Iris pigment epithelial cell (primary cell): ENCODE measurements at regions not wholly inside any gene's neighbourhood (a gene's known extent, or its start where the extent isn't known, plus 50 kb on each side); places are given as distances from the start of the nearest gene placed in this dataset.

Experiments
- DNase-seq: peaks from one replicate; pipeline ENCODE4 v3.0.0-alpha.2; 2011; ENCODE audit warnings: low read depth

DNA sequence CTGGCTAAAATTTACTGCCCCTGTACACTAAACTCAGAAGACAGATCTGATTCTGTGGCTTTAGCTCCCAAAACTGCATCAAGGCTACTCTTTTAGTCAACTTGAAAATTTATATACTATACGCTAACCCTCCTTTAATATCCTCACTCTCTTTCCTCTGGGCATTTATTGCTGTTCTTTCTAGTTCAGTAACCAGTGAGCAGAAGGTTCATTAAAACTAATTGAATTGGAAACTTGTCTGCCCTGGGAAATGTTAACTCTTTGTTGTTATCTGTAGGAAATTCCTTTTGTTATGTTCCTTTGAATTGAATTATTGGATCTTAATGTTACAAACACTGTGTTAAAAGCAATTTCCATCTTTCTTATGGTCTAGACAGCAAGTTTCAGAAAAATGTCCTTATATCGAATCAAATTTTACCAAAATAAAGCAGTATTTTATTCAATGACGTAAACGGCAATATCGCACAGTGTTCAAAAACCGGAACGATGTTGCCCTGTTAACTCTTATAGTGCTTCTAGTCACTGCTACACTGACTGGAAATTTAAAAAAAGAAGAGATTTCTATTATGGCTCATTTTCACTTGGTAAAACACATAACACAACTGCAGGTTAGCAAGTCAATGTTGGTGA lies 168.3 kb downstream of the NR4A2 start:
- DNase-seq: no peak

DNA sequence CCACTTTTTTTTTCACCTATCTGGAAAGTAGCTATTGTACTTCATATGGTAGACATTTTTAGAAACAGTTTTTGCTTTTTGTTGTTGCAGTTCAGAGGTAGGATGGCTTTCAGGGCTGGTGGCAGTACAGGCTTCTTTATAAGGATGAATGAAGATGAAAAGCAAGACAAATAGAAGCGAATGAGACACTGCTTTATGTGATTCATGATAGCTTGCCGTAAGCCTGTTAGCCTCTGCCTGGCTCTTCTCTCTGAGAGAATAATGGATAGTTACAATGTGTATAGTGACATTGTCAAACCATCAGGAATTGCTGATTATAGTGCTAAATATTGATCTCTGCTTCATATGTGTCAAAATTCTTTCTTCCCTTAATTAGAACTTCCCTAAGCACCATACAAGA lies 173.7 kb downstream of the NR4A2 start:
- DNase-seq: no peak

DNA sequence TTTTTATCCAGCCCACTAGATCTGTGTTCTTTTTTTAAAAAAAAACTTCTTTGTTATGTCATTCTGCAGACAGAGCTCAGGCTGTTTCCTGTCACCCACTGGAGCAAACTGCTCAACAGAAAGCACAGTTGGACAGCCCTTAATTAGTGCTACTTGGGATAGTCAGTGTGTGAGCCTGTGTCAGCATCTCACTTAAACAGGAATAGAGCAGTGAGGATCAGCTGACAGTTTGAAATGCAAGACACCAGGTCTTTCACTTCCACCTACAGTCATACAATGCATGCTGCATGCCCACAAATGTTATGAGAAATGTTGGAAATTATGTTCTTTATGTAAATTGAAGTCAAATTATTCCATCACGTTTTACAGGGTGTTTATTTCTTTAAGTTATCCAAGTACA lies 174.9 kb downstream of the NR4A2 start:
- DNase-seq: no peak

DNA sequence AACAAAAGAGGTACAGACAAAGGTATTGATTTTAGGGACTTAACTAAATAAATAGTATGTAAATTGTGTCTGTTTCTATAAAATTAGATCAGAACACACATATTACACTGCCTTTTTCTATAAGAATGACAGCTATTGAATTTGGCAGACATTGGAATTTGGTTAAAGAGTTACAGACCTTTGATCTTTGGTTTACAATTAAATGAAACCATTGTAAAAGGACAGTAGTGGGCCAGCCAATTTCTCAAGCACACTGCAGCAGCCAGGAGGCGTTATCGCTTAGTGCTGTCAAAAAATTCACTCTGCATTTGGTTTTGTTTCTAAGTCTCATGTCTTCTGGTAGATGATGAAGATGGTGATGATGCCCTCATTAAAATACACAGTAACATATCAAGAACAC lies 175.9 kb downstream of the NR4A2 start:
- DNase-seq: no peak

DNA sequence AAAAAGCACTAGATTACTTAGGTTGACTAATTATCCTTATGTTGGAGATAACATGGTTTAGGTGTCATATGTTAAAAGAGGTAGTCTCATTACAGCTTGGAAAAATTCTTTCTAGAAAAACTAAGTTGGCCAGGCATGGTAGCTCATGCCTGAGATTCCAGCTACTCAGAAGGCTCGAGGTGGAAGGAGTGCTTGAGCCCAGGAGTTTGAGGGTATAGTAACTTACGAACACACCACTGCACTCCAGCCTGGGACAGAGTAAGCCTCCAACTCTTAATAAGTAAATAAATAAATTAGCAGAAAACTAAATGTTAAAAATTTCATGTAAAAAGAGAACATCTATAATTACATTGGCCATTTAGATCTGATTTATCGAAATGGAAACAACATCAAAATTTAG lies 177.2 kb downstream of the NR4A2 start:
- no peak for DNase-seq

DNA sequence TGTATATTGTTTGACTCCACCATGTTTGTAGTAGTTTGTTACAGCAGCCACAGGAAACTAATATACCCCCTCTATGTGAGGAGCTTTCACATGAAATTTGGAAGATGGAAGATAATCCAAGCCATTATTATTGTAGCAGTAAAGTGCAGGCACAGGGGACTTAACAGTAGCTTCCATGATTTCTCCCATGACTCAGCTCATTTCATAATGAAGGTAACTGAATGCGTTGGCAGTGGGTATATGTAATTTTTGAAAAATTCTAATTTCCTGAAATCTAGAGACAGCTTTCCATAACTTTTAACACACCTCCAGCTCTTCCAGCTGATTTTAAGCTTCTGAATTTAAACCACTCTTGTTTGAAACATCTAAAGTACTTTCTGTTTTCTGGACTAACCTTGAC lies 181.2 kb downstream of the NR4A2 start:
- no peak for DNase-seq

DNA sequence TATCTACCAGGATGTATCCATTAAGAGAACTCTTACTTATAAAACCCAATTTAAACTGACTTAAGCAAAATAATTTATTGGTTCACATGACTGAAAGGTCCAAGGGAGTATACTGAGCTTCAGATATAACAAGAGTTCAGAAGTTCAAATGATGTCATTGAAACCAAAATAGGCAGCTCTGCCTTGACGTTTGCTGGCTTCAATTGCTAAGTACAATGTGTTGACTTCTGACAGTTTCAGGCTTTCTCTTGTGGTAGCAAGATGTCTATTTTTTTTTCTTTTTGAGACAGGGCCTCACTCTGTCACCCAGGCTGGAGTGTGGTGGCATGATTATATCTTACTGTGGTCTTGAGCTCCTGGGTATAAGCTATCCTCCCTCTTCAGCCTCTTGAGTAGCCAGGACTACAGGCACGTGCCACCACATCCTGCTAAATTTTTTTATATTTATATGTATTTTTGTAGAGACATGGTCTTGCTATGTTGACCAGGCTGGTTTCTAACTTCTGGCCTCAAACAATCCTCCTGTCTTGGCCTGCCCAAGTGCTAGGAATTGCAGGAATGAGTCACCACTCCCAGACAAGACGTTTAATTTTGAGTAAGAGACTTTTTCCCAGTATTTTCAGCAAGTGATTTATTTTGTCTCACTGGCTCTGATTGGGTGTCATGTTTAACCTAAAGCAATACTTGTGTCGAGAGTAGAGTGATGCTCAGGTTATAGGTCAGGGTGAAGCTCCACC lies 184.8 kb downstream of the NR4A2 start:
- DNase-seq: peak; percentile 7

DNA sequence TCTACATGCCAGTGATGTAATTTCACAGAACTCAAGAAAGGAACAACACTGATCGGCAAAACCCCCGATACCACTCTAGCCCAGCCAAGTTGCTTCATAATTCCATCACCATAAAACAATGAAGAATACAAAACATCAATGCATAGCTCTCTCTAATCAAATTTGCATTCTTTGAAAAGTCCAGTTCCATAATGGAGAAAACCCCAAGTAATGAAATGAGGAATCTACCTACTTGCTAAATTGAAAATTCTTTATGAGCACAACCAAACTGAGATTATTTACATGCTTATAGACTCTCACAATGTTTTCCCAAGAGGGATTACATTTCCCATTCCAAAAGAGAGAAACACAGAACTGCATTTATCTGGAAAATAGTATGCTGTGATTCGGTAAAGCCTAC lies 186.5 kb downstream of the NR4A2 start:
- no peak for DNase-seq

DNA sequence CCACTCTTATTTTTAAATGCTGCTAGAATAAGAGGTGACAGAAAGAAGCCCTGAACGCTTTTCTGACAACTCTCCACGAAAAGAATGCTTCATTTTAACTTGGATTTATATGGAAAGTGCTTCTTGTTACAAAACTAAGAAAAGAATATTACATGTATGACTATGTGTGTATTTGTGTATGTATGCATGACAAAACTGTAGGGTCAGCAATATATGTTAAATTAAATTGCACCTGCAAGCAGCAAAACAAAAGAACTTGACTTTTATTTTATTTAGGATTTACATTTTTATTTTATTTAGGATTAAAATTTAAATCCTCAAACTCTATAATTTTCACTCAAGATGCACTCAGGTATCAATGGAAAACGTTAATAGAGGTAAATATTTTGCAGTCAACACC lies 187.1 kb downstream of the NR4A2 start:
- no peak for DNase-seq

DNA sequence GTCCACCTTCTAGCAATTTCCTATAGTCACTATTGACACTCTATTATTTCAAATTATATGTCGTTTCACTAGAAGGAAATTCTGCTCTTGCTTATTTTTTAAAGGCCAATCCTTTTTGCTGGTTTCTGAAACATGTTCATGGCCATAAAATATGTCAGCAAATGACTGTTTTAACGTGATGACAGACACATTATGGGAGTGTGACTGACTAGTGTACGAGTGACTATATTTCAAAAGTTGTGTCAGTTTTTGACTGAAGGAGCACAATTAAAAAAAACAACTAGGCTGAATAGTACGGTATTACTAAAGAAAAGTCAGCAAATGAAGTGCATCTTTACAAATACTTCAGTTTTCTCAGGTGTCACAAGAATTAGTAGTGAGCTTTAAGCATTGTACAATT lies 196.0 kb downstream of the NR4A2 start:
- DNase-seq: no peak

DNA sequence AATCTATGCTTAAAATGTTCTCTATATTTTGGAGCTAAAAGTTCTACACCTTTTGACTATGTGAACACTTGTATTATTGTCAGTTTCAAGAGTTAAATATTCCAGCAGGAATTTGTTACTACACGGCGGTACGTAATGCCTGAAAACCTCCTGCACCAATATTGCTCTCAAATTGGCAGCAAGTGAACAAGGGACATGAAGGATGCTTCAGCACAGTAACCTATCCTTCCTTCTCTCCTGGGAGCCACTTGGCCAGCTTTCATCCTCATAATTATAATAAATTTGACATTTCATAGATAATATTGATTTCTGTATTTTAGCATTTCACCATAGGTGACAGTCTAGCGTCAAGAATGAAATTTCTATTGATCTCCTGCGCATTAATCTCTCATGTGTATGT lies 197.6 kb downstream of the NR4A2 start:
- no peak for DNase-seq

DNA sequence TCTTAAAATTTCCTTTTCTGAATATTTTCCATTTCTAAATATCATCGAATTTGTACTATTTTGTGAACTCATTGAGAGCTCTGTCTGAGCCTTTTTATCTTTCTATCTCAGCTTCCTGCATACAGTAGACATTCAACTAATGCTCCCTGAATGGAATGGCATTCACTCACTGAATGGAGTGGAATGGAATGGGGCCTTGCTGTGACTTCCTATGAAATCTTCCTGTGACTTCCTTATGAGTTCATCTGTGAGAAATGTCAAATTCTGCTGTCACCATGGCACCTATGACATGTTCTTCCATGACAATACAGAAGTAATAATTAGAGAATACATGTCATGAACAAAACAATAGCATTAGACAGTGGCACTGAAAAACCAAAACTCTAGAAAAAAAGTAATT lies 199.6 kb downstream of the NR4A2 start:
- no peak for DNase-seq

DNA sequence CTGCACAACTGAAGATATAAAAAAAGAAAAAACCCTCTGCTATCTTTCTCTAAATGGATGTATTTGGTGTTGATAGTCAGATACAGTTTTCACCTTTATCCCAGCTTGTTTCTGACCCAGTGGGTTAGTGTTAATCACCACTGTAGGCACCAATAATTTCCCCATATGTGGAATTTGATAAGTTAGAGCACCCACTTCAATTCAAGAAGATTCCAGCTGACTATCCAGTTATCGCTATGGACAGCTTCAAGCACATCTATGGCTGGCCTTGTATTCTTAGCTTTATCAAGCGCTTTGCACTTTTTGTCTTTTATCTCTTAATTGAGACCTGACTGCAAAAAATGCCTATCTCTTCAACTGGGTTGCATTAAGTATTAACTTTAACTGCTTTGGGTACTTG lies 200.4 kb downstream of the NR4A2 start:
- no peak for DNase-seq

DNA sequence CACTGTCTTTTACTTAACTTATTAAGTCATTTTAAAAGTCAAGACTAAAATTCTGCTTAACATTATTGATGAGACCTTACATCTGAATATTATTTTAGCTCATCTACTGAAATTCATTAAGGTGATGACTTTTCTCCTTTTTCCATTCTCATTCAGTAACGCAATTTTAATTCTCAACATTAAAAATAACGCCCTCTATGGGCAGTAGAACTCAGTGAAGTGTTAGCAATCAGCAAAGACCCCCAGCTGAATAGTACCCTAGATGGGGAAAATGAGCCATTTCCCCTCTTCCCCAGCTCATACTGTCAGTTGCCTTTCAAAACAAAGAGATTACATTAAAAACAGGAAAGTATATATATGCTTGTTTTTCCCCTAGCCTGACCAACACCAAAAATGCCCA lies 203.3 kb downstream of the NR4A2 start:
- no peak for DNase-seq

DNA sequence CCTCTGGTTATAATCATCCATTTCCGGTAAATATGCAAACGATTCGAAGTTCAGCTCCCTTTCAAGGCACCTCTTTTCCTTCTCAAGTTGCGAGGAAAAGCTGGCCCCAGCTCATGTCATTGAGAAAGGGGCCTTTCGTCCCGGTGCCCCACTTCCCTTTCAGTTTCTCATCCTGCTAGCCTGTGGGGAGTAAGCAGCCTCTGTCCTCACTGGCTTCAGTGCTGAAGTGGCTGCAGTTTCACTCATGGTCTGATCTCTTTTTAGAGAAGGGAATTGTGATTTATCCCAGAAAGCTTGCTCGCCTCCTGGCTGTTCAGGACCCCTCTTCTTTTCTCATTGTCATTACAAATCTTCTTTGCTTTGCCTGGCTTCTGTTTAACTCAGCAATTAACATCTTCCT lies 207.5 kb downstream of the NR4A2 start:
- no peak for DNase-seq

DNA sequence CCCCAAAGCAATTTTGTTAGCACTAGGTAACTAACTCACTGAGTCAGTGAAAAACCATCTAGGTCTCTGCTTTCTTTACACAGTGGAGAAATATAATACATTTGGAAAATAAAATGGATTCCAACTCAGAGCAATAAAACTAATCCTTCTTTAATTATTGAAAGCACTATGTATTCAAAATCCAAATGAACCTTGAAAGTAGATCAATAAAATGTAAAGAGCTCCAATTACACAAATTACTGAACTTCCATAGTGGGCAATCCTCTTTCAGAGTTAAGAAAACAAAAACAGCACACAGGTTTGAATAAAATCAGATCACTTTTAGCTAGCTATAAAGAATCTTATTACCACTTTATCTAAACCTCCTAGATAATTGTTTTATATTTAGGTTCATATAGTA lies 208.1 kb downstream of the NR4A2 start:
- DNase-seq: no peak

DNA sequence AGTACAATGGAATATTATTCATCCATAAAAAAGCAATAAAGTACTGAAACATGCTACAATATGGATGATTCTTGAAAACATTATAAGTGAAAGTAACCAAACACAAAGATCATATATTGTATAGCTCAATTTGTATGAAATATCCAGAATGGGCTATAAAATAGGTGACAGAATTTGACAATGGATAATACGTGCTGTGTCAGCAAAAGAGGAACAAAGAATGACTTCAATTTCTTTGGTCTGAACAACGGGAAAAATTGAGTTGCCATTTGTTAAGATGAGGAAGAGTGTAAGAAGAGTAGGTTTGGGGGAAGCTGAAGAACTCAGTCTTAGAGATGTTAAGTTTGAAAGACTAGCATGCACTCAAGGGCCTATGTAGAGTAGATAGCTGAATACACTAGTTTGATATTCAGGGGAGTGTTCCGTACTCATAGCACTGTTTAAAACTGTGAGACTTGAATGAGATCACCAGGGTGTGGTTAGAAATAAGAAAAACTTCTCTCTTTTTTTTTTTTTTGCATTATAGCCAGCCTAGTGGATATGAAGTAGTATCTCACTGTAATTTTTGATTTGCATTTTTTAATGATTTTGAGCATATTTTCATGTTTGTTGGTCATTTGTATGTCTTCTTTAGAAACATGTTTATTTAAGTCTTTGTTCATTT lies 213.6 kb downstream of the NR4A2 start:
- DNase-seq: no peak

DNA sequence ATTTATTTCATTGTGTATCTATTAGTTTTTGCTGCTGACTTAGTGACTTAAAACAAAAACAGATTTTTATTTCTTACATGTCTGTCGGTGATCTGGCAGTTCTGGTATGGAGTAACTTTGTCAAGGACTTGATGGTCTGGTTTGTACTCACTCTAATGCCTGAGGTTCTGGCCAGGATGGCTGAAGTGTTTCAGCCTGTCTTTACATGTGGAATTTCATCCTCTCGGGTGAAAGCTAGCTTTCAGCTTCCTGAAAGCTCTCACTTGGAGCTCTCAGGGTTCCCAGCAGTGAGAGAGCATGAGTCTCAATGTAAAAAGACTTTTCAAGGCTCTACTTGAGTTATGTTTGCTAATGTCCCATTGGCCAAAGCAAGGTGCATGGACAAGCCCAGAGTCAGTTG lies 216.4 kb downstream of the NR4A2 start:
- DNase-seq: no peak

DNA sequence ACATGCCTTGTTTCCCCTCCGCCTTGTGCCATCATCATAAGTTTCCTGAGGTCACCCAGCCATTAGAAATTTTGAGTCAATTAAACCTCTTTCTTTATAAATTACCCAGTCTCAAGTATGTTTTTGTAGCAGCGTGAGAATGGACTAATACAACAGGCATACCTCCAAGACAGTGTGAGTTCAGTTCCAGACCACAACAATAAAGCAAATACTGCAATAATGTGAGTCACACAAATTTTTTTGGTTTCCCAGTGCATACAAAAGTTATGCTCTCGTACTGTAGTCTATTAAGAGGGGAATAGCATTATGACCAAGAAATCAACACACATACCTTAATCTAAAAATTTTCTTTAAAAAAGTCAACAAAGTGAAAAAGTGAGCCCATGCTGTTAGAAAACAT lies 217.2 kb downstream of the NR4A2 start:
- DNase-seq: peak; percentile 10

DNA sequence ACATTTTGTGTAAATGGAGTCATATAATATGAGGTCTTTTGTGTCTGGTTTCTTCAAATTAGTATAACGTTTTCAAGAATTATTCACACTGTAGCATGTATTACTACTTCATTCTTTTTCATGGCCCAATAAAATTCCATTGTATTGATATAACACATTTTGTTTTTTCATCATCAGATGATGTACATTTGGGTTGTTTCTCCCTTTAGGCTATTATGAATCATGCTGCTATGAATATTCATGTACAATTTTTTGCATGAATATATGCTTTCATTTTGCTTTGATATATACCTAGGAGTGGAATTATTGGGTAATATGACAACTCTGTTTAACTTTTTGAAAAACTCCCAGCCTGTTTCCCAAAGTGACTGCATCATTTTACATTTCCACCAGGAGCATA lies 220.2 kb downstream of the NR4A2 start:
- no peak for DNase-seq

DNA sequence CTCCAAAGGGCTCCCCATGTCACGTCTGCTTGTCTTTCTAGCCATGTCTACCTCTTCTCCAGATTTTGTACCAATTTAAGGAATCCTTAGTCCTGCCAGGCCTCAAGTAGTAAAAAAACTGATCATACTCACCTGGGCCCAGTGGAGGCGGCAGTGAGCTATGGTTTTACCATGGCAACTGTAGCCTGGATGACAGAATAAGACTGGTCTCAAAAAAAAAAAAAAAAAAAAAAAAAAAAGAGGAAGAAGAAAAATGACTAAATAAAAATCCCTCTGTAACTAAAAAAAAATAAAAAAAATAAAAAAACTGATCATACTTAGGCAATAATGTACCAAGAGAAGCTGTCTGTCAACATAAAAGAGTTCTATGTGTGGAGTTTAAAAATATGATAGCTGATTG lies 221.6 kb downstream of the NR4A2 start:
- no peak for DNase-seq

DNA sequence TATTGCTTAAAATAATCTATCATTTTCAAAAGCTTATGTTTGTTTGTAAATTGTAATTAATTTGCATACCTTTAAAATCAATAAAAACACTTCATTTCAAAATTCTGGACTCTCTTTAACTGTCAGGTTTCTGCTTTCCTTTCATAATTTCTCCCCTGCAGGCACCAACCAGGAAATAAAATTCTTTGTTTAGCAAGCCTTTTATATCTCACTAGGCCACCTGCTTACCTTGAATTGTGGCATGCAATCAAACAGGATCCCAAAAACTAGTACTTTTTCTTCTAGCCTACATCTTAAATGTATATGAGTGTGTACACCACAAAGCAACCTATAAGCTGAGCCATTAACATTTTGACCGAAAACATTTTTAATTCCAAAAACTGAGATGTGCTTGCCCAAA lies 233.1 kb downstream of the NR4A2 start:
- DNase-seq: no peak

DNA sequence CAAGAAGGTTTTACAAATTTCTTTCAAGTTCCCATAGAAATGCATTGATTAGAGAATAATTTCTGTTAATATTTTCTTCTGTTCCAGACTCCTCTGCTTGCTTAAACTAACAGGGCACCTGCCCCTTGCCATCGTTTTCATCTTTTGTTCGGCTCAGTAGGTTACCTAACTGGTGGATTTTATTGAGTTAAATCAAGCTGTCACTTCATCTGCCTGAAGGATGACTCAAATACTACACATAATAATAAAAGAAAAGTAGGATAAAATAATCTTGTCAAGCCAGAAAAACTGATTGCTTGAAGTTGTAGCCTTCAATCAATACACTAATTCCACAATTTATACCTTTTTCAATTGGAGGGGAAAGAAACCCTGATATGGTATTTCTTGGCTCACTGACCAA lies 234.0 kb downstream of the NR4A2 start:
- DNase-seq: no peak

DNA sequence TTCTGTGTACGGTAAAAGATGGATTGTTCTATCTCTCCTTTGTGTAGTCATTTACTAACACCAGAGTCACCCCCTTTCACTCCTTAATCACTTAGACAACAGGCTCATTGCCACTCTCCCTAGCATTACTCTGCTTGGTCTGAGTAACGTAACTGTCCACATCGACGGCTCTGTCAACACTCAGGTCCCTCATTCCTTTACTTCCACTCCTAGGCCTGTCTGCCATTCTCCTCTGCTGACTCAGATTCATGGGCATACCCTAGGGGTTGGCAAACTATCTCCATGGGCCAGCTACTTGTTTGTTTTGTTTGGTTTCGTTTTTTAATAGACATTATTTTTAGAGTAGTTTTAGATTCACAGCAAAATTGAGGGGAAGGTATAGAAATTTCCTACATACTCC lies 243.9 kb downstream of the NR4A2 start:
- DNase-seq: no peak
